ENCODE measurements at regions not wholly inside any gene's neighbourhood (a gene's known extent, or its start where the extent isn't known, plus 50 kb on each side); places are given as distances from the start of the nearest gene placed in this dataset.

- TF ChIP-seq CTCF (IDR thresholded peaks at IDR 0.05): peak; percentile 77
Observed at GRCh38 chr15:98311566-98312188, 336.7 kb upstream of the IGF1R start.

- no peak for TF ChIP-seq CTCF (IDR thresholded peaks at IDR 0.05)
Observed at GRCh38 chr15:98312913-98313312, 335.4 kb upstream of the IGF1R start.

- no peak for TF ChIP-seq CTCF (IDR thresholded peaks at IDR 0.05)
Observed at GRCh38 chr15:98315971-98316370, 332.4 kb upstream of the IGF1R start.

- TF ChIP-seq CTCF (IDR thresholded peaks at IDR 0.05): no peak
Observed at GRCh38 chr15:98321896-98322295, 326.4 kb upstream of the IGF1R start.

GRCh38 chr15:98322581-98322980, 325.8 kb upstream of the IGF1R start:
- no peak for TF ChIP-seq CTCF (IDR thresholded peaks at IDR 0.05)

- TF ChIP-seq CTCF (IDR thresholded peaks at IDR 0.05): no peak
Observed at GRCh38 chr15:98324341-98324970, 323.9 kb upstream of the IGF1R start.

GRCh38 chr15:98326804-98327203, 321.5 kb upstream of the IGF1R start:
- no peak for TF ChIP-seq CTCF (IDR thresholded peaks at IDR 0.05)
